Hepatocyte (in vitro differentiated cells): ENCODE measurements at regions not wholly inside any gene's neighbourhood (a gene's known extent, or its start where the extent isn't known, plus 50 kb on each side); places are given as distances from the start of the nearest gene placed in this dataset.

Experiments used
- DNase-seq: peaks from one replicate; pipeline ENCODE4 v3.0.0-alpha.2; 2016; ENCODE audit warnings: low spot score
- H2AFZ ChIP-seq: fragments of 200-600 bp; sonication (generic); 2 replicates; pipeline ENCODE4 v1.6.0; 2016; ENCODE audit warnings: antibody characterized with exemption, mild to moderate bottlenecking
- H3K27ac ChIP-seq: fragments of 200-600 bp; sonication (generic); 2 replicates; pipeline ENCODE4 v1.5.1; 2016; ENCODE audit warnings: mild to moderate bottlenecking
- H3K27me3 ChIP-seq: fragments of 200-600 bp; sonication (generic); 2 replicates; pipeline ENCODE4 v1.6.1; 2016
- H3K36me3 ChIP-seq: fragments of 200-600 bp; sonication (generic); replicated peaks from 2 replicates; pipeline ENCODE4 v1.5.1; 2016; ENCODE audit warnings: low read depth; ENCODE audit not compliant: insufficient read depth
- H3K4me1 ChIP-seq: fragments of 200-600 bp; sonication (generic); 2 replicates; pipeline ENCODE4 v1.5.1; 2016; ENCODE audit warnings: mild to moderate bottlenecking, moderate library complexity; ENCODE audit not compliant: insufficient read depth
- H3K4me2 ChIP-seq: fragments of 200-600 bp; sonication (generic); 2 replicates; pipeline ENCODE4 v1.6.0; 2016
- H3K4me3 ChIP-seq: fragments of 200-600 bp; sonication (generic); 2 replicates; pipeline ENCODE4 v1.5.1; 2016; ENCODE audit warnings: mild to moderate bottlenecking
- H3K79me2 ChIP-seq: fragments of 200-600 bp; sonication (generic); 2 replicates; pipeline ENCODE4 v1.6.0; 2017; ENCODE audit warnings: mild to moderate bottlenecking
- H3K9me2 ChIP-seq: fragments of 200-600 bp; sonication (generic); replicated peaks from 2 replicates; pipeline ENCODE4 v1.6.0; 2017; ENCODE audit warnings: mild to moderate bottlenecking; ENCODE audit not compliant: insufficient read depth
- H3K9me3 ChIP-seq: fragments of 200-600 bp; sonication (generic); 2 replicates; pipeline ENCODE4 v1.5.1; 2016; ENCODE audit warnings: low read depth, mild to moderate bottlenecking
- H4K20me1 ChIP-seq: fragments of 200-600 bp; sonication (generic); 2 replicates; pipeline ENCODE4 v1.6.0; 2016; ENCODE audit warnings: mild to moderate bottlenecking; ENCODE audit not compliant: insufficient read depth, poor library complexity, severe bottlenecking
- CTCF ChIP-seq: fragments of 200-600 bp; sonication (generic); IDR thresholded peaks from 2 replicates; pipeline ENCODE4 v1.5.1; 2016; ENCODE audit warnings: antibody characterized with exemption, mild to moderate bottlenecking; ENCODE audit not compliant: poor library complexity
- EZH2 ChIP-seq: fragments of 200-600 bp; sonication (generic); IDR thresholded peaks from 2 replicates; pipeline ENCODE4 v1.6.1; 2016; ENCODE audit warnings: antibody characterized with exemption, mild to moderate bottlenecking, borderline replicate concordance
- EZH2phosphoT487 ChIP-seq: fragments of 200-600 bp; sonication (generic); IDR thresholded peaks from one replicate; pipeline ENCODE4 v1.6.1; 2018; ENCODE audit warnings: antibody characterized with exemption, mild to moderate bottlenecking, low read depth, moderate library complexity; ENCODE audit not compliant: unreplicated experiment, severe bottlenecking
- WGBS: methylation state at CpG from one replicate; pipeline ENCODE4 v1.1.6; 2016; ENCODE audit warnings: low lambda C conversion rate; ENCODE audit errors: missing lambda C conversion rate; 5-methylcytosine and 5-hydroxymethylcytosine counted together

- no peaks in the 10 kb centered on the region for H3K27me3 ChIP-seq
- no peak overlapping the region for H3K4me2 ChIP-seq
- no peaks in the 10 kb centered on the region for H4K20me1 ChIP-seq
- no peak for DNase-seq
- no peaks in the 10 kb centered on the region for H3K4me1 ChIP-seq
- H3K4me3 ChIP-seq, result no peak overlapping the region
- no peaks in the 10 kb centered on the region for H3K9me3 ChIP-seq
- no peaks in the 10 kb centered on the region for H3K9me2 ChIP-seq
- no peak overlapping the region for H2AFZ ChIP-seq
- H3K27ac ChIP-seq, result no peak overlapping the region
- H3K36me3 ChIP-seq, result no peaks in the 10 kb centered on the region
- 57% methylated on average over 1 of the region's 1 CpG for WGBS
- H3K79me2 ChIP-seq, result no peaks in the 10 kb centered on the region
- TF ChIP-seq CTCF (no peak), EZH2 (no peak), EZH2phosphoT487 (no peak)
Measured at GRCh38 chrX:116238093-116238492, 67.5 kb downstream of the AGTR2 start.

GRCh38 chrX:116238567-116239255, 68.2 kb downstream of the AGTR2 start:
- H3K9me3 ChIP-seq, result no peaks in the 10 kb centered on the region
- no peaks in the 10 kb centered on the region for H3K27me3 ChIP-seq
- TF ChIP-seq CTCF (no peak), EZH2phosphoT487 (no peak), EZH2 (no peak)
- H3K79me2 ChIP-seq, result no peaks in the 10 kb centered on the region
- no peaks in the 10 kb centered on the region for H3K9me2 ChIP-seq
- no peaks in the 10 kb centered on the region for H4K20me1 ChIP-seq
- no peak overlapping the region for H2AFZ ChIP-seq
- H3K4me2 ChIP-seq, result no peak overlapping the region
- H3K27ac ChIP-seq, result no peak overlapping the region
- H3K4me1 ChIP-seq, result no peaks in the 10 kb centered on the region
- no peaks in the 10 kb centered on the region for H3K36me3 ChIP-seq
- WGBS, result 75% methylated on average over 2 of the region's 2 CpGs
- no peak overlapping the region for H3K4me3 ChIP-seq
- DNase-seq, result no peak

GRCh38 chrX:116239944-116240840, 69.6 kb downstream of the AGTR2 start:
- H3K4me2 ChIP-seq, result no peak overlapping the region
- H2AFZ ChIP-seq, result no peak overlapping the region

More at GRCh38 chrX:116239944-116240840, 69.6 kb downstream of the AGTR2 start:
- TF ChIP-seq CTCF (no peak), EZH2 (no peak), EZH2phosphoT487 (no peak)
- WGBS, result 67% methylated on average over 8 of the region's 8 CpGs
- no peak for DNase-seq
- Histone ChIP-seq H3K4me1 (no peaks in the 10 kb centered on the region), H3K4me3 (no peak overlapping the region), H4K20me1 (no peaks in the 10 kb centered on the region), H3K9me2 (no peaks in the 10 kb centered on the region), H3K79me2 (no peaks in the 10 kb centered on the region), H3K9me3 (no peaks in the 10 kb centered on the region), H3K36me3 (no peaks in the 10 kb centered on the region), H3K27me3 (no peaks in the 10 kb centered on the region), H3K27ac (no peak overlapping the region)
